ENCODE measurements at regions not wholly inside any gene's neighbourhood (a gene's known extent, or its start where the extent isn't known, plus 50 kb on each side); places are given as distances from the start of the nearest gene placed in this dataset.

GRCh38 chr3:152156880-152157279 lies 111.8 kb upstream of the MBNL1 start:
- no peak overlapping the region for H3K18ac ChIP-seq (ENCODE audit: insufficient read length, low read depth, low read length)
- Mint-ChIP-seq H3K4me1 (no peaks in the 10 kb centered on the region), H3K4me3 (no peak overlapping the region), H3K9me3 (no peaks in the 10 kb centered on the region), H3K27ac (no peak overlapping the region), H3K36me3 (ENCODE audit: insufficient read depth in 1 of 3, low read depth in 3 of 3) (peaks cover 0 to 4% (median 2%) of the 10 kb centered on the region in 3 experiments; a peak in 1 of 7 replicates), H3K27me3 (ENCODE audit: low read depth) (no peaks in the 10 kb centered on the region)
- no peak overlapping the region for H3K4ac ChIP-seq (ENCODE audit: low read depth, low read length)
- H4K5ac ChIP-seq (ENCODE audit: insufficient read length, low read depth, low read length): no peak overlapping the region
- H3K23ac ChIP-seq (ENCODE audit: insufficient read length, low read depth, low read length): no peak overlapping the region
- no peak overlapping the region for H2BK12ac ChIP-seq (ENCODE audit: insufficient read length, low read depth, low read length)
- no peaks in the 10 kb centered on the region for H3K79me2 ChIP-seq (ENCODE audit: insufficient read depth, low read length)
- no peak overlapping the region for H2BK120ac ChIP-seq (ENCODE audit: low read depth, low read length, poor library complexity, severe bottlenecking)
- H2AK5ac ChIP-seq (ENCODE audit: insufficient read length, low read length): no peak overlapping the region
- H3K27ac ChIP-seq (ENCODE audit: insufficient read length, low read depth, low read length): no peak overlapping the region
- H2BK5ac ChIP-seq (ENCODE audit: insufficient read length, low read length): no peak overlapping the region
- H3K27me3 ChIP-seq (ENCODE audit: insufficient read depth, low read length): no peaks in the 10 kb centered on the region
- H3K4me1 ChIP-seq (ENCODE audit: insufficient read depth, low read length): no peaks in the 10 kb centered on the region
- H3K14ac ChIP-seq (ENCODE audit: insufficient read depth, low read length): no peak overlapping the region
- no peak overlapping the region for H3T11ph ChIP-seq (ENCODE audit: low read length)
- H4K20me1 ChIP-seq (ENCODE audit: control insufficient read depth, insufficient read depth, insufficient read length): no peaks in the 10 kb centered on the region
- H4K8ac ChIP-seq (replicated peaks; ENCODE audit: insufficient read length, low read depth, low read length): no peak overlapping the region
- no peak overlapping the region for H4K91ac ChIP-seq (ENCODE audit: insufficient read length, low read depth, low read length)
- no peaks in the 10 kb centered on the region for H3K9me3 ChIP-seq (ENCODE audit: control insufficient read depth, low read depth, low read length)
- no peak overlapping the region for H3K4me2 ChIP-seq (ENCODE audit: insufficient read depth, insufficient read length, low read length)
- no CpG with 5 or more reads among the region's 3 CpGs for WGBS (ENCODE audit: extremely low coverage, insufficient read length, low lambda C conversion rate)
- no peak overlapping the region for H2AFZ ChIP-seq (ENCODE audit: low read length)
- no peak overlapping the region for H2BK15ac ChIP-seq (ENCODE audit: low read depth, low read length)
- H3K23me2 ChIP-seq (ENCODE audit: insufficient read length, low read depth, low read length, poor library complexity, severe bottlenecking): no peaks in the 10 kb centered on the region
- no peak overlapping the region for H3K9ac ChIP-seq (ENCODE audit: extremely low read depth, insufficient read length, low read length)
- no peak overlapping the region for H3K56ac ChIP-seq (ENCODE audit: insufficient read length, low read depth, low read length)
- H3K79me1 ChIP-seq (ENCODE audit: insufficient read depth, low read depth, low read length, poor library complexity, severe bottlenecking): no peaks in the 10 kb centered on the region
- no peak for TF ChIP-seq CTCF (conservative IDR thresholded peaks at IDR 0.05)
- no peak for DNase-seq
- H2BK20ac ChIP-seq (ENCODE audit: low read depth, low read length, poor library complexity, severe bottlenecking): no peak overlapping the region

Measured in H9 (cell line).